Thyroid gland (tissue), 4 donors: ENCODE measurements at regions not wholly inside any gene's neighbourhood (a gene's known extent, or its start where the extent isn't known, plus 50 kb on each side); places are given as distances from the start of the nearest gene placed in this dataset.

Source experiments
- CTCF ChIP-seq, 6 experiments: fragments of 200-600 bp in 3 of 6; fragments of 450-650 bp in 3 of 6; sonication (generic) in 3 of 6; IDR thresholded peaks; one replicate each; pipeline ENCODE4 v1.5.1; 2016 to 2019; ENCODE audit warnings: antibody characterized with exemption in 6 of 6, mild to moderate bottlenecking in 2 of 6, inconsistent platforms in 1 of 6, moderate library complexity in 1 of 6
- POLR2A ChIP-seq, 2 donors: fragments of 450-650 bp; IDR thresholded peaks; one replicate each; pipeline ENCODE4 v1.6.1; 2017; ENCODE audit warnings: antibody characterized with exemption in 2 of 2, mild to moderate bottlenecking in 2 of 2, moderate library complexity in 1 of 2

- TF ChIP-seq CTCF (IDR thresholded peaks at IDR 0.05) (no peak), POLR2A (IDR thresholded peaks at IDR 0.05) (no peak)
Measured at GRCh38 chr10:109426987-109427386, 496.3 kb downstream of the XPNPEP1 start.
